ENCODE measurements at regions not wholly inside any gene's neighbourhood (a gene's known extent, or its start where the extent isn't known, plus 50 kb on each side); places are given as distances from the start of the nearest gene placed in this dataset.

DNA sequence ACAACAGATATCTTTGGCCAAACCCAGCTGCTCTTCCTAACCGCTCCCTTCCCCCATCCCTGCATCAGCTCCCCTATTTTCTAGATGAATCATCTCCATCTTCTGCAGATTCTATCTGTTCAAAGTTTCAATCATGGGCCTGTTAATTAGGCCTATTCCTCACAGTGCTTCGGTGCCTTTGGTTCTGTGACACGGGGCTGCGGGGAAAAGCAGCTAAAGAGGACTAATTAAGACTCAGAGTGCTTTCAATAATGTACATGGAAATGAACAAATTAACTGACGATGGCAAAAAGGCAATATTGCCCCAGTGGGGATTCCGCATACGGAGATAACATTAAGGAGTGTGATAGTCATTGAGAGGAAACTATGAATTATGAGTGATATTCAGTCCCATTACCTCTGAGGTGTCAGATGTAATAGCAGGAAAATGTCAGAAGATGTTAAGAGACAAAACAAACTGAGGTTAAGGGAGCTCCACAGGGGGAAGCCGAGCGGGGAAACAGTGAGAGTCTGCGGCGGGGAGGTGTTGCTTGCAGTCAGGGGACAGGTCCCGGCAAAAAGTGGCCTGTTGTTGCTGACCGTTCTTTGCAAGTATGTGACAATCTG, 716.9 kb downstream of the TYW1 start:
- TF ChIP-seq, protein P1, sequence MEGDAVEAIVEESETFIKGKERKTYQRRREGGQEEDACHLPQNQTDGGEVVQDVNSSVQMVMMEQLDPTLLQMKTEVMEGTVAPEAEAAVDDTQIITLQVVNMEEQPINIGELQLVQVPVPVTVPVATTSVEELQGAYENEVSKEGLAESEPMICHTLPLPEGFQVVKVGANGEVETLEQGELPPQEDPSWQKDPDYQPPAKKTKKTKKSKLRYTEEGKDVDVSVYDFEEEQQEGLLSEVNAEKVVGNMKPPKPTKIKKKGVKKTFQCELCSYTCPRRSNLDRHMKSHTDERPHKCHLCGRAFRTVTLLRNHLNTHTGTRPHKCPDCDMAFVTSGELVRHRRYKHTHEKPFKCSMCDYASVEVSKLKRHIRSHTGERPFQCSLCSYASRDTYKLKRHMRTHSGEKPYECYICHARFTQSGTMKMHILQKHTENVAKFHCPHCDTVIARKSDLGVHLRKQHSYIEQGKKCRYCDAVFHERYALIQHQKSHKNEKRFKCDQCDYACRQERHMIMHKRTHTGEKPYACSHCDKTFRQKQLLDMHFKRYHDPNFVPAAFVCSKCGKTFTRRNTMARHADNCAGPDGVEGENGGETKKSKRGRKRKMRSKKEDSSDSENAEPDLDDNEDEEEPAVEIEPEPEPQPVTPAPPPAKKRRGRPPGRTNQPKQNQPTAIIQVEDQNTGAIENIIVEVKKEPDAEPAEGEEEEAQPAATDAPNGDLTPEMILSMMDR (conservative IDR thresholded peaks at IDR 0.05; ENCODE audit: low read depth, low read length) = no peak
- TF ChIP-seq EZH2phosphoT487 (IDR thresholded peaks at IDR 0.05; ENCODE audit: borderline replicate concordance, low read length) (no peak), EZH2 (IDR thresholded peaks at IDR 0.05; ENCODE audit: low read length, unreplicated experiment) (no peak)
